ENCODE measurements at regions not wholly inside any gene's neighbourhood (a gene's known extent, or its start where the extent isn't known, plus 50 kb on each side); places are given as distances from the start of the nearest gene placed in this dataset.

- TF ChIP-seq CTCF (IDR thresholded peaks at IDR 0.05; ENCODE audit: low read depth, low read length): no peak
- no peak overlapping the region for H3K4me3 ChIP-seq
- H3K9me3 ChIP-seq (ENCODE audit: low read depth): no peaks in the 10 kb centered on the region
- no peak for DNase-seq (ENCODE audit: low read depth in 1 of 2, low spot score in 1 of 2)
- no peaks in the 10 kb centered on the region for H3K4me1 ChIP-seq (ENCODE audit: low read depth)
- H3K27me3 ChIP-seq: peaks cover 20% of the 10 kb centered on the region
- H3K36me3 ChIP-seq: no peaks in the 10 kb centered on the region
- H3K27ac ChIP-seq: no peak overlapping the region
Measured at GRCh38 chr9:21730899-21731298, 71.5 kb upstream of the MTAP start.

GRCh38 chr9:21741151-21741550, 61.3 kb upstream of the MTAP start:
- Histone ChIP-seq H3K27me3 (peaks cover 77% of the 10 kb centered on the region), H3K27ac (no peak overlapping the region), H3K9me3 (ENCODE audit: low read depth) (no peaks in the 10 kb centered on the region), H3K4me3 (no peak overlapping the region), H3K36me3 (no peaks in the 10 kb centered on the region), H3K4me1 (ENCODE audit: low read depth) (no peaks in the 10 kb centered on the region)
- TF ChIP-seq CTCF (IDR thresholded peaks at IDR 0.05; ENCODE audit: low read depth, low read length): no peak
- DNase-seq (ENCODE audit: low read depth in 1 of 2, low spot score in 1 of 2): no peak

GRCh38 chr9:21744320-21744719, 58.1 kb upstream of the MTAP start:
- Histone ChIP-seq H3K27me3 (peaks cover 100% of the 10 kb centered on the region), H3K9me3 (ENCODE audit: low read depth) (no peaks in the 10 kb centered on the region), H3K36me3 (no peaks in the 10 kb centered on the region), H3K4me3 (no peak overlapping the region), H3K27ac (no peak overlapping the region), H3K4me1 (ENCODE audit: low read depth) (no peaks in the 10 kb centered on the region)
- DNase-seq (ENCODE audit: low read depth in 1 of 2, low spot score in 1 of 2): no peak
- TF ChIP-seq CTCF (IDR thresholded peaks at IDR 0.05; ENCODE audit: low read depth, low read length): no peak

- Histone ChIP-seq H3K27ac (no peak overlapping the region), H3K4me1 (ENCODE audit: low read depth) (no peaks in the 10 kb centered on the region), H3K4me3 (no peak overlapping the region), H3K9me3 (ENCODE audit: low read depth) (no peaks in the 10 kb centered on the region), H3K36me3 (no peaks in the 10 kb centered on the region), H3K27me3 (peaks cover 100% of the 10 kb centered on the region)
- DNase-seq (ENCODE audit: low read depth in 1 of 2, low spot score in 1 of 2): peak in 1 of 2 donors; percentile 76
- no peak for TF ChIP-seq CTCF (IDR thresholded peaks at IDR 0.05; ENCODE audit: low read depth, low read length)
Measured at GRCh38 chr9:21744841-21745240, 57.6 kb upstream of the MTAP start.

- H3K27me3 ChIP-seq: peaks cover 100% of the 10 kb centered on the region
Measured at GRCh38 chr9:21746550-21746949, 55.9 kb upstream of the MTAP start.

More at GRCh38 chr9:21746550-21746949, 55.9 kb upstream of the MTAP start:
- Histone ChIP-seq H3K4me3 (no peak overlapping the region), H3K27ac (no peak overlapping the region), H3K4me1 (ENCODE audit: low read depth) (no peaks in the 10 kb centered on the region), H3K9me3 (ENCODE audit: low read depth) (no peaks in the 10 kb centered on the region), H3K36me3 (no peaks in the 10 kb centered on the region)
- no peak for DNase-seq (ENCODE audit: low read depth in 1 of 2, low spot score in 1 of 2)
- no peak for TF ChIP-seq CTCF (IDR thresholded peaks at IDR 0.05; ENCODE audit: low read depth, low read length)
